Keratinocyte (primary cell): ENCODE measurements at regions not wholly inside any gene's neighbourhood (a gene's known extent, or its start where the extent isn't known, plus 50 kb on each side); places are given as distances from the start of the nearest gene placed in this dataset.

Experiments used
- DNase-seq: peaks from one replicate; pipeline ENCODE4 v3.0.0-alpha.2; 2011; ENCODE audit warnings: low read depth, missing footprints, low spot score
- FAIRE-seq: peaks from 2 replicates; lab custom pipeline; 2011; peaks lifted over from hg19 to GRCh38; lab: Jason Lieb, UNC
- H2AFZ ChIP-seq: 2 replicates; pipeline ENCODE4 v1.6.0; 2012; ENCODE audit warnings: low read length, control low read depth, inconsistent platforms; ENCODE audit not compliant: control insufficient read depth
- H3K27ac ChIP-seq: 2 replicates; pipeline ENCODE4 v1.5.1; 2011; ENCODE audit warnings: low read length; ENCODE audit not compliant: control insufficient read depth, insufficient read depth
- H3K27me3 ChIP-seq: 3 replicates; pipeline ENCODE4 v1.6.0; 2011; ENCODE audit warnings: low read length; ENCODE audit not compliant: control insufficient read depth, insufficient read depth; ENCODE audit errors: extremely low read depth
- H3K36me3 ChIP-seq, 2 experiments: 2 replicates in 1 of 2; 3 replicates in 1 of 2; pipeline ENCODE4 v1.5.1; 2011; ENCODE audit warnings: low read length in 2 of 2, mild to moderate bottlenecking in 1 of 2; ENCODE audit not compliant: control insufficient read depth in 2 of 2, insufficient read depth in 2 of 2; ENCODE audit errors: extremely low read depth in 1 of 2
- H3K4me1 ChIP-seq: 3 replicates; pipeline ENCODE4 v1.5.1; 2011; ENCODE audit warnings: low read length; ENCODE audit not compliant: control insufficient read depth, insufficient read depth; ENCODE audit errors: extremely low read depth
- H3K4me2 ChIP-seq: 3 replicates; pipeline ENCODE4 v1.6.0; 2011; ENCODE audit warnings: low read depth, low read length; ENCODE audit not compliant: control insufficient read depth, insufficient read depth; ENCODE audit errors: extremely low read depth
- H3K4me3 ChIP-seq, 3 experiments: fragments of 200-600 bp in 1 of 3; sonication (generic) in 1 of 3; 2 replicates in 2 of 3; 3 replicates in 1 of 3; pipeline ENCODE4 v1.5.1; 2011 to 2016; ENCODE audit warnings: low read length in 3 of 3, mild to moderate bottlenecking in 3 of 3, control low read depth in 2 of 3, inconsistent platforms in 1 of 3, low read depth in 1 of 3, mixed read lengths in 1 of 3, mixed run types in 1 of 3, moderate library complexity in 1 of 3; ENCODE audit not compliant: control insufficient read depth in 2 of 3, insufficient read depth in 2 of 3; ENCODE audit errors: extremely low read depth in 1 of 3
- H3K79me2 ChIP-seq: 2 replicates; pipeline ENCODE4 v1.6.0; 2012; ENCODE audit warnings: low read length; ENCODE audit not compliant: control insufficient read depth, insufficient read depth
- H3K9ac ChIP-seq: 3 replicates; pipeline ENCODE4 v1.6.0; 2011; ENCODE audit warnings: low read length; ENCODE audit not compliant: control insufficient read depth, insufficient read depth; ENCODE audit errors: extremely low read depth
- H3K9me1 ChIP-seq: 3 replicates; pipeline ENCODE4 v1.6.0; 2011; ENCODE audit warnings: low read length; ENCODE audit not compliant: control insufficient read depth, insufficient read depth; ENCODE audit errors: extremely low read depth
- H3K9me3 ChIP-seq: 2 replicates; pipeline ENCODE4 v1.5.1; 2012; ENCODE audit warnings: low read depth, low read length; ENCODE audit not compliant: control insufficient read depth
- H4K20me1 ChIP-seq: 3 replicates; pipeline ENCODE4 v1.6.0; 2011; ENCODE audit warnings: low read length; ENCODE audit not compliant: control insufficient read depth, insufficient read depth; ENCODE audit errors: extremely low read depth
- EZH2 ChIP-seq: IDR thresholded peaks from one replicate; pipeline ENCODE4 v1.6.1; 2012; ENCODE audit warnings: inconsistent platforms, mild to moderate bottlenecking, low read length, moderate library complexity
- dilution Hi-C: fragments of 300-500 bp; cut with MboI; formaldehyde crosslinking; loops from one replicate; pipeline ENCODE4 v1.7.0; 2020; ENCODE audit warnings: low sequenced_read_pairs; ENCODE audit not compliant: extremely low pct_ligation_motif_present
- TF ChIP-seq, protein P1 (sequence below), 3 experiments: IDR thresholded peaks in 1 of 3; conservative IDR thresholded peaks in 1 of 3; optimal IDR thresholded peaks in 1 of 3; 2 replicates in 2 of 3; 3 replicates in 1 of 3; pipeline versions ENCODE3 to v1.5.1; 2011; ENCODE audit warnings: low read length in 3 of 3, mild to moderate bottlenecking in 3 of 3, moderate library complexity in 2 of 3, control low read depth in 1 of 3, inconsistent platforms in 1 of 3; ENCODE audit not compliant: insufficient read depth in 2 of 3; ENCODE audit errors: extremely low read depth in 1 of 3

DNA sequence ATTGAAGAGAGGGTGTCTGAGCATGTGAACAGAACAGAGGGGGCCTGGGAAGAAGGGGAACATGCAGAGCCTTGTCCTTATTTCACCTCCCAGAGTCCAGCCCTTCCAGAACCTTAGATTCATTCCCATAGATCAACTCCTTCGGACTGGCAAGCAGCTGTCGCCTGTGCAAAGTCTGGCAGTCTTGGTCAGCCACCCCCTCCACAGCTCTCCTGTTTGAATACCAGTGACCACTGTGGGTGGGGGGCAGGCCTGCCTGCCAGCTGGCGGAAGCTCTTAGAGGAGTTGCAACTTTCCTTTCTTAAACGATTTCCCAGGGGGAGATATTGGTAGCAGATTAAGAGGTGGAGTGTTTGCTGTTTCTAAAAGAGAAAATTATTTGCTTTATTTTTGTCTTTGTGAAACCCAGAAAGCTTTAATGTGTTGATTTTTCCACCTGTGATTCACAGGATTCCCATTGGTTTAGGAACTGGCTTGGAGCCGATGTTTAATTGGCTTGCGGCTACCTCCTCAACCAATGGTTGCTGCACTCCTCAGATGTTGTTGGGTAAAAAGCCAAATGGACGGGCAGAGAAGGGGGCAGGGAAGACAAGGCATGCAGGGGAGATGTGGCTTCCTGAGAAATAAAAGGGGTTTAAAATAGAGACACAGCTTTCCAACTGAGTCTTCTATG, 62.2 kb upstream of the PRPS1 start:
- Histone ChIP-seq H3K27me3 (peaks cover 3% of the 10 kb centered on the region), H4K20me1 (no peaks in the 10 kb centered on the region), H3K9me3 (no peaks in the 10 kb centered on the region), H3K4me1 (no peaks in the 10 kb centered on the region), H3K27ac (no peak overlapping the region), H3K9ac (no peak overlapping the region), H3K36me3 (no peaks in the 10 kb centered on the region), H3K4me3 (no peak overlapping the region), H3K9me1 (no peaks in the 10 kb centered on the region), H2AFZ (no peak overlapping the region), H3K4me2 (no peak overlapping the region), H3K79me2 (no peaks in the 10 kb centered on the region)
- TF ChIP-seq, protein P1, sequence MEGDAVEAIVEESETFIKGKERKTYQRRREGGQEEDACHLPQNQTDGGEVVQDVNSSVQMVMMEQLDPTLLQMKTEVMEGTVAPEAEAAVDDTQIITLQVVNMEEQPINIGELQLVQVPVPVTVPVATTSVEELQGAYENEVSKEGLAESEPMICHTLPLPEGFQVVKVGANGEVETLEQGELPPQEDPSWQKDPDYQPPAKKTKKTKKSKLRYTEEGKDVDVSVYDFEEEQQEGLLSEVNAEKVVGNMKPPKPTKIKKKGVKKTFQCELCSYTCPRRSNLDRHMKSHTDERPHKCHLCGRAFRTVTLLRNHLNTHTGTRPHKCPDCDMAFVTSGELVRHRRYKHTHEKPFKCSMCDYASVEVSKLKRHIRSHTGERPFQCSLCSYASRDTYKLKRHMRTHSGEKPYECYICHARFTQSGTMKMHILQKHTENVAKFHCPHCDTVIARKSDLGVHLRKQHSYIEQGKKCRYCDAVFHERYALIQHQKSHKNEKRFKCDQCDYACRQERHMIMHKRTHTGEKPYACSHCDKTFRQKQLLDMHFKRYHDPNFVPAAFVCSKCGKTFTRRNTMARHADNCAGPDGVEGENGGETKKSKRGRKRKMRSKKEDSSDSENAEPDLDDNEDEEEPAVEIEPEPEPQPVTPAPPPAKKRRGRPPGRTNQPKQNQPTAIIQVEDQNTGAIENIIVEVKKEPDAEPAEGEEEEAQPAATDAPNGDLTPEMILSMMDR (optimal IDR thresholded peaks at IDR 0.05 in 1 of 3, IDR thresholded peaks at IDR 0.05 in 1 of 3, conservative IDR thresholded peaks at IDR 0.05 in 1 of 3; ENCODE audit: extremely low read depth in 1 of 3, insufficient read depth in 2 of 3, low read length in 3 of 3) = no peak
- no peak for TF ChIP-seq EZH2
- FAIRE-seq (no peak), DNase-seq (no peak)
- dilution Hi-C loops = loop anchor here (5.0 kb wide), 1 partner anchor 76 kb away; no protein-coding TSS in a partner anchor

DNA sequence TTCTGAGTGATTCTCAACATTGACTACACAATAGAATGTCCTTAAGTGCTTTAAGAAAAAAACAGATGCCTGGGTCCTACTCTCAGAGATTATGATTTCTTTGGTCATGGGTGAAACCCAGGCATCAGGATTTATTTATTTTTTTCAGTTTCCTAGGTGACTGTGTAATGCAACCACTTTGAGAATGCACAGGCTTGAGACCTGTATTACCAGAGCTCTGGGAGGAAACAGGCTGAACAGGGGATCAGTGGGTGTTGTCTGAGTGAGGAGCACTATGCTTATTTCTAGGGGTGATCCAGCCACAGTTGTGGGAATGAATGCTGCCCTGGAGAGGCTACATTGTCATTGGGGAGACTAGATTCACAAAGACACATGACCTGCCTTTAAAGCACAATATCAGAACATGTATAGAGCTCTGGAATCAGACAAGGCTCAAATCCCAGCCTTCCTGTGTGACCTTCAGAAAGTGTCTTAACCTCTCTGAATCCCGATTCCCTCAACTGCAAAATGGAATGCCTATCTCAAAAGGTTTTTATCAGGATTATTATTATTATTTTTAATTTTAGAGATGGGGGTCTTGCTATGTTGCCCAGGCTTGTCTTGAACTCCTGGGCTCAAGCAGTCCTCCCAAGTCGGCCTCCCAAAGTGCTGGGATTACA, 61.6 kb upstream of the PRPS1 start:
- no peak overlapping the region for H3K27ac ChIP-seq

More for the DNA sequence above, 61.6 kb upstream of the PRPS1 start:
- dilution Hi-C loops = loop anchor here (5.0 kb wide), 1 partner anchor 76 kb away; no protein-coding TSS in a partner anchor
- no peak for FAIRE-seq
- Histone ChIP-seq H4K20me1 (no peaks in the 10 kb centered on the region), H3K9me3 (no peaks in the 10 kb centered on the region), H3K36me3 (no peaks in the 10 kb centered on the region), H3K9me1 (no peaks in the 10 kb centered on the region), H2AFZ (no peak overlapping the region), H3K79me2 (no peaks in the 10 kb centered on the region), H3K9ac (no peak overlapping the region), H3K4me3 (no peak overlapping the region), H3K4me1 (no peaks in the 10 kb centered on the region), H3K27me3 (peaks cover 3% of the 10 kb centered on the region), H3K4me2 (no peak overlapping the region)
- no peak for DNase-seq
- TF ChIP-seq EZH2 = no peak
- TF ChIP-seq, protein P1 (optimal IDR thresholded peaks at IDR 0.05 in 1 of 3, IDR thresholded peaks at IDR 0.05 in 1 of 3, conservative IDR thresholded peaks at IDR 0.05 in 1 of 3; ENCODE audit: extremely low read depth in 1 of 3, insufficient read depth in 2 of 3, low read length in 3 of 3) = no peak
